GM18517 (cell line): ENCODE measurements at regions not wholly inside any gene's neighbourhood (a gene's known extent, or its start where the extent isn't known, plus 50 kb on each side); places are given as distances from the start of the nearest gene placed in this dataset.
"Not testable (repeated sequence)": the region's sequence is repeated elsewhere in the genome, so short reads cannot be mapped to it uniquely, and the experiment has no call there.

Experiments
- ATAC-seq: cut with Tn5 transposase; IDR thresholded peaks from one replicate; pipeline ENCODE4 v1.9.1; 2021; ENCODE audit warnings: mild to moderate bottlenecking, moderate library complexity; ENCODE audit not compliant: unreplicated experiment

DNA sequence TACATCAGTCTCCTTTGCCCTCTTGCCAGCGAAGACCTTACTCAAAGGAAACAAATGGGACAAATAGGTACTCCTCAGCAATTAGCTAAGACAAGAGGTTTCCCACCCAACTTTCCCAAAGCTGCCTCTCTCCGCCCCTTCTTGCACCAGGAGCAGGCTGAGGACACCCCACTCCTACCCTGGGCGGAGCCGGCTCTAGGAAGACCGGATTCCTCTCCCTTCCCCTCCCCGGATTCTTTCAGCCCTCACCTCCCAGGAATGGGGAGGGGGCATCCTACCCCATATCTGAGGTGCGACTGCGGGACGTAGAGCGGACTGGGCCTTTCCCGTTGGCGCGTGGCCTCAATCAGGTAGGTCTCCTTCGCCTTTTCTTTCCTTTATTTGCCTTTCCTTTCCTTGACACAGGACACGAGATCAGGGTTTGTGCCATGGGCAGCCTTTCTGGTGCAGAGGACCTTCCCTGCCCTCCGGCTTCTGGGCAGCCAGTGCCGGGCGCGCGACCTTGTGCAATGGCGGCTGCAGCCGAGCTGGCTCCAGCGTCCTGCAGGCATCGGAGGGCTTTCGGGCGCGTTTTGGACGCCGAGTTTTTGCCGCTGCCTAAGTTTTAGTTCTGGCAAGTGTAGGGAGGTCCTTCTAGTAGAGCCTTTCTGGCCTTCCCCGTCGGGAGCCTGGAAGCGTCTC is 279.9 kb downstream of the PLS3 start:
- not testable (repeated sequence) for ATAC-seq

DNA sequence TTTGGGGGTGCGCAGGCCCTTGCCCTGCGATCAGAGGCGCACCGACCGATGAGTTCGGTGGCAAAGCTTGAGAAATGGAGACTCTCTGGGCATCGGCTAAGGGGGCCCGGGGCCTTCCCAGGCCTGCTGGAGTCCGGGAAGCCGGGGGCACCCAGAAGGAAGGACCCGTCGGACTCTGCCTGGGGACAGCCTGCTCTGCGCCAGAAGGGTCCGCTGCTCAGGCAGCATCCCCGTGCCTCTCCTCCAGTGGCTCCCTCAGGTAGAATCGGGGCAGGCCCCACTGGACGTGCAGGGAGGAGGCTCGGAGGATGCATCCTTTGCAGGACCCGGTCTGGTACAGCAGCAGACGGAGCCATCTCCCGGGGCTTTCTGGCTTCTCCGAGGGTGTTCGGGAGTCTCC is 290.0 kb downstream of the PLS3 start:
- not testable (repeated sequence) for ATAC-seq

DNA sequence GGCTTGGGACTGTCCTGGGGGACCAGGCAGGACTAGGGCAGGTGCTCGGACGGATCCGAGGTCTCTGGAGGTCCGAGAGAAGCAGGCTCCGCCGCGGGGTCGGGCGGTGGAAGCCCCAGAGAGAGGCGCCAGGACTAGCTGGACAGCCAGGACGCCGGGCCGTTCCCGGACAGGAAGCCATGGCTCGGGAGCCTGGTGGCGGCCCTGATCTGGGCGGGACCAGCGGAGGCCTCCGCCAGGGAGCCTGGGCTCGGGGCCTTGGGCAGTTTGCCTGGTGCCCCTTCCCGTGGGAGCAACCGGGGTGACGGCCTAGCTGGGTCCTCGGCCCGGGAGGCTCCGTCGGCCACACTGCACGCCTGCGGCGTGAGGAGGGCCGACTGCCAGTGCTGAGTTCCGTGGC is 292.3 kb downstream of the PLS3 start:
- not testable (repeated sequence) for ATAC-seq

DNA sequence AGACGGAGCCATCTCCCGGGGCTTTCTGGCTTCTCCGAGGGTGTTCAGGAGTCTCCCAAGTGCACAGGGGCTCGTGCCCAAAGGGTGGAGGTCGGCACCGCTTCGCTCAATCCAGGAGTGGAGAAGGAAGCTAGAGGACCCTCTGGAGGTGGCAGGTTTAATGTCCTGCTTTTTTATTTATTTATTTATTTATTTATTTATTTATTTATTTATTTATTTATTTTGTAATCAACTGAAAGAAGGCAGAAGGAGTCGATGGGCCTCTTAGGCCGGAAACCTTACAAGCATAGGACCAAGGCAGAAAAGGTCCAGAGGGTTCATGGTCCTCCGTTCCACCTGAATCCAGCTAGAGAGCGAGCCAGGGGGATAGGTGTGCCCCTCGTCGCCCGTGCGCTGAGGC is 289.4 kb upstream of the AGTR2 start:
- not testable (repeated sequence) for ATAC-seq

DNA sequence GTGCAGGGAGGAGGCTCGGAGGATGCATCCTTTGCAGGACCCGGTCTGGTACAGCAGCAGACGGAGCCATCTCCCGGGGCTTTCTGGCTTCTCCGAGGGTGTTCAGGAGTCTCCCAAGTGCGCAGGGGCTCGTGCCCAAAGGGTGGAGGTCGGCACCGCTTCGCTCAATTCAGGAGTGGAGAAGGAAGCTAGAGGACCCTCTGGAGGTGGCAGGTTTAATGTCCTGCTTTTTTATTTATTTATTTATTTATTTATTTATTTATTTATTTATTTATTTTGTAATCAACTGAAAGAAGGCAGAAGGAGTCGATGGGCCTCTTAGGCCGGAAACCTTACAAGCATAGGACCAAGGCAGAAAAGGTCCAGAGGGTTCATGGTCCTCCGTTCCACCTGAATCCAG is 286.4 kb upstream of the AGTR2 start:
- not testable (repeated sequence) for ATAC-seq

DNA sequence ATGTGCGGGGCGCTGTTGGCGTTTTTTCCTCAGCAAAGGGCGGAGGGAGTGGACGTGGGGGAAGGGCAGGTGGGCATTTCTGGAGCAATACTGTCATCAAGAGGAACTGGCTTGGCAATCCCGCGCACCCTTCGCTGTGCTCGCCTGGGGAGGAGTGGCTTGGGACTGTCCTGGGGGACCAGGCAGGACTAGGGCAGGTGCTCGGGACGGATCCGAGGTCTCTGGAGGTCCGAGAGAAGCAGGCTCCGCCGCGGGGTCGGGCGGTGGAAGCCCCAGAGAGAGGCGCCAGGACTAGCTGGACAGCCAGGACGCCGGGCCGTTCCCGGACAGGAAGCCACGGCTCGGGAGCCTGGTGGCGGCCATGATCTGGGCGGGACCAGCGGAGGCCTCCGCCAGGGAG is 282.5 kb upstream of the AGTR2 start:
- ATAC-seq, result not testable (repeated sequence)

DNA sequence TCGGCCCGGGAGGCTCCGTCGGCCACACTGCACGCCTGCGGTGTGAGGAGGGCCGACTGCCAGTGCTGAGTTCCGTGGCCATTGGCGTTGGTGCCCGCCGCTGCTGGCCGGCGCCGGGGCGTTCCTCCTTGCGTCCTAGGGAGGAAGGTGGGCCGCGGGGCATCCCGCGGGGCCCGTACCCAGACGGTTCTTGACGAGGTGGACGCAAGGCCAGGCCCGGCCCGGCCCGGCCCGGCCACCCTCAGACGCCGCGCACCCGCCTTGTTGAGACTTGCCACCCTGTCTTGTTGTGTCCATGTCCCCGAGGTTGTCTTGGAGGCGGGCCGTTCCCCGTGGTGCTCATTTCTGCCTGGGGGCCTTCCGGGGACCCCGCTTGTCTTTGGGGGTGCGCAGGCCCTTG is 282.0 kb upstream of the AGTR2 start:
- not testable (repeated sequence) for ATAC-seq

DNA sequence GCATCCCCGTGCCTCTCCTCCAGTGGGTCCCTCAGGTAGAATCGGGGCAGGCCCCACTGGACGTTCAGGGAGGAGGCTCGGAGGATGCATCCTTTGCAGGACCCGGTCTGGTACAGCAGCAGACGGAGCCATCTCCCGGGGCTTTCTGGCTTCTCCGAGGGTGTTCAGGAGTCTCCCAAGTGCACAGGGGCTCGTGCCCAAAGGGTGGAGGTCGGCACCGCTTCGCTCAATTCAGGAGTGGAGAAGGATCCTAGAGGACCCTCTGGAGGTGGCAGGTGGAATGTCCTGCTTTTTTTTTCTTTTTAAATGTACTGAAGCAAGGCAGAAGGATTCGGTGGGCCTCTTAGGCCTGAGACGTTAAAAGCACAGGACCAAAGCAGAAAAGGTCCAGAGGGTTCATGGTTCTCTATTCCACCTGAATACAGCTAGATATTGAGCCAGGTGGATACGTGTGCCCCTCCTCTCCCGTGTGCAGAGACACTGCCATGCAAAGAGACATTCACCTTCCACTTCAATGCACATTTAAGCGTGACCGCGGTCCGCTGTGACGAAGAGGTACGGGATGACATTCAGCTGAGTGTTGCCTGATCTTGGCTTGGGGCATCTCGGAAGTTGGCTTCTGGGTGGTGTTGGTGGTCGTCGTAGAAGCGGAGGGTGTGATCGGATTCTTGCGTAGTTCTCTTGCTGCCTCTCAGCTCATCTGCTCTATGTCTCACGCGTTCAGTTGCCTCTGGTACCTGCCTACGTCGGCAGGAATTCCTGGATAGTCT is 281.2 kb upstream of the AGTR2 start:
- ATAC-seq, result no peak

DNA sequence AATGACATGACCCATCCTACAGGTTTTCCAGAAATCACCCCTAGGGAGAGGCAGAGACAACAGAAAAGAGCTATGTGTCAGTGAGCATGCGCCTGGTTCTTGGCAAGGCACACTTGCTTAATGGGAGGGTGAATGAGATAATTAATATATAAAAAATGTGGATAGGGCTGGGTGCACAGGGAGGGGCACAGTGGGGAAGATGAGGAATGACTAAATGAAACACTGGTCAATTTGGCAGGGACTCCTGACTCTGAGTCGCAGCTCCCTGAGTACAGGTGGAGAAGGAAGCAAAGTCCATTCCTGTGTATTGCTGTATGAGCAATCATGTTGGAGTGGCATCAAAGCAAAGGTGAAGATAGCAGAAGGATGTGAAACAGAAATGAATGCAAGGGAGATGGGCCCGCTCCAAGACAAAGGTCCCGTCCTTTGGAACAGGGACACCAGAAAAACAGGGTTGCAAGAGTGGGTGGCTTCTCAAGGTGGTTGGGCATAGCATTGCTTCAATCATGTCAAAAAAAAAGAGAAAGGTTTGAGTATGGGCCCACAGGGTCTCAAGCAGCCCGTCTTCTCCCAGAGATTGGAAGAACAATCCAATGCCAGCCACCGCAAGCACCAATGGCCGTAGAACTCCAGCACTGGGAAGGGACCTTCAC is 278.4 kb upstream of the AGTR2 start:
- ATAC-seq, result no peak

DNA sequence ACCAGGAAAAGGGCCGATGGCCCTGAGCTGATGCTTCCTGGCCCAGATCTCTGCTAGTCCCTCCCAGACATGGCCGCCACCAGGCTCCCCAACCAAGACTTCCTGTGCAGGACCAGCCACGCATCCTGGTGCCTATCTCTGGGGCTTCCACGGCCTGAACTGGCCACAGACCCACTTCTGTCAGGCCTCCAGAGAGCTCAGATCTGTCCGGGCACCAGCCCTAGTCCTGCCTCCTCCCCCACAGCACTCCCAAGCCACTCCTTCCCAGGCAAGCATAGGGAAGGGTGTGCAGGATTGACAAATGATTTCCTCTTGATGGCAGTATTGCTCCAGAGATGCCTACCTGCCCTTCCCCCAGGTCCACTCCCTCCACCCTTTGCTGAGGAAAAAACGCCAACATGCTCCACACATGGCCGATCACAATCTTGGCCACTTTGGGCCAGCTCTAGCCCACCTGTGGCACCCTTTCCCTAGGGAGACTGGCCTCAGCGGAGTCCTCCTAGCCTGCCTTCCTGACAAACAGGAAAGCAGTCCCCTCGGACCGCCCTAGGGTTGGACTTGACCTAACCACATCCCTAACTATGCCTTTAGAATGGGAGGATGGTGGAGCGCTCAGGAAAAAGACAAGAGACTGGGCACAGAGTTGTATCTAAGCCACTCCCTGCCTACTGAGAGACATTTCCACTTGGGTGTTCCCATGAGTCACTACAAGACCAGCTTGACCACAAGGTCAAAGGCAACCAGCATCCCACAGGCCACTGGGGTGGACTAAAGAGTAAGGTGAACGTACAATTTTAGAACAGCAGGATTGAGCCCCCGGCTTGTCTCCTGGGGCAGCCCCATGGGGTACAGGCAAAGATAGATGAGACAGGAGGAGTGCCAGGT is 277.5 kb upstream of the AGTR2 start:
- ATAC-seq, result peak; percentile 67

DNA sequence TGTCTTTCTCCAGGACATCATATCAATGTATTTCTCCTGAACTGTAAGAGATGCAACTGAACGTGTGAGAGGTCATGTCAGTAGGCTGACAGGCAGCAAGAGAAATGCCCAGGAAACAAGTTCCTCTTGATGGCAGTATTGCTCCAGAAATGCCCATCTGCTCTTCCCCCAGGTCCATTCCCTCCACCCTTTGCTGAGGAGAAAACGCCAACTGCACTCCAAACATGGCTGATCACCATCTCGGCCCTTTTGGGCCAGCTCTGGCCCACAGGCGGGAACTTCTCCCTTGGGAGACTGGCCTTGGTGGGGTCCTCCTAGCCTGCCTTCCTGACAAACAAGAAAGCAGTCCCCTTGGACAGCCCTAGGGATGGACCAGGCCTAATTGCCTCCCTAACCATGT is 276.5 kb upstream of the AGTR2 start:
- no peak for ATAC-seq

DNA sequence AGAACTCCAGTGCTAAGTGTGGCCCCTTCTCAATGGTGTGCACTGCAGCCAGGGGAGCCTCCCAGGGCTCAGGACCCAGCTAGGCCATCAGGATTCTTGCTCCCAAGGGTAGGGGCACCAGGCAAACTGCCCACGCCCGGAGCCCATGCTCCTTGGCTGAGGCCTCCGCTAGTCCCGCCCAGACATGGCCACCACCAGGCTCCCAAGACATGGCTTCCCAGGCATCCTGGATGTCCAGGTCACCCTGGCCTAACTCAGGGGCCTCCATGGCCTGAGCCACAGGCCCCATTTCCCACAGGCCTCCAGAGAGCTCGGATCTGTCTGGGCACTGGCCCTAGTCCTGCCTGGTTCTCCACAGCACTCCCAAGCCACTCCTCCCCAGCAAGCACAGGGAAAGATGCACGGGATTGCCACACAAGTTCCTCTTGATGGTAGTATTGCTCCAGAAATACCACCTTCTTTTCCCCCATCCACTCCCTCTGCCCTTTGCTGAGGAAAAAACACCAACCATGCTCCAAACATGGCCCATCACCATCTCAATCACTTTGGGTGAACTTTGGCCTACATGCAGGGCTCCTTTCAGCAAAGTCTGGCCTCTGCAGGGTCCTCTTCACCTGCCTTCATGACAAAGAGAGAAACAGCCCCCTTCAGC is 274.7 kb upstream of the AGTR2 start:
- ATAC-seq, result no peak

DNA sequence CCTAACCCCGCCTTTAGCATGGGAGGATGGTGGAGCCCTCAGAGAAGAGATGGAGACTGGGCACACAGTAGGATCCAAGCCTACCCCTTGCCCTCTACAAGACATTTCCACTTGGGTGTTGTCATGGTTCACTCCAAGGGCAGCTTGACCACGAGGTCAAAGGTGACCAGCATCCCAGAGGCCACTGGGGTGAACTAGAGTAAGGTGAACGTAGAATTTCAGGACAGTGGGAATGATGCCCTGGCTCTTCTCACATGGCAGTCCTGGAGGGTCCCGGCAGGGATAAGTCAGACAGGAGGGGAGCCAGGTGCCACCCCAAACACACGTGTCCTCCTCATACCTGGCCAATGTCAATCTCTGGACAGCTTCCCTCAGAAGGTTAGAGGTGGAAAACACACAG is 274.2 kb upstream of the AGTR2 start:
- ATAC-seq, result no peak

DNA sequence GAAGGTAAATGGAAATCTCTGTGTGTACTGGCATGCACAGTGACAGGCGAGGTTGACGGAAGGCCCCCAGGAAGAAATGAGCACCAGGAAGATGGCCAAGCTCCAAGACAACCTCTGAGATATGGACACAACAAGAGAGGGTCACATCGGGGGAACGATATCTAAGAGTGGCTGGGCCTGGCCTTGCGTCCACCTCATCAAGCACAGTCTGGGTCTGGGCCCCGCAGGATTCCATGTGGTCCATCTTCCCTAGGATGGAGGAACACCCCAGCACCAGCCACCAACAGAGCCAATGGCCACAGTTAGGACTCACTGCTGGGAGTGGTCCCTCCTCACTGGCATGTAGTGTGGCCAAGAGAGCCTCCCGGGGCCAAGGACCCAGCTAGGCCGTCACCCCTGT is 272.6 kb upstream of the AGTR2 start:
- ATAC-seq, result no peak

DNA sequence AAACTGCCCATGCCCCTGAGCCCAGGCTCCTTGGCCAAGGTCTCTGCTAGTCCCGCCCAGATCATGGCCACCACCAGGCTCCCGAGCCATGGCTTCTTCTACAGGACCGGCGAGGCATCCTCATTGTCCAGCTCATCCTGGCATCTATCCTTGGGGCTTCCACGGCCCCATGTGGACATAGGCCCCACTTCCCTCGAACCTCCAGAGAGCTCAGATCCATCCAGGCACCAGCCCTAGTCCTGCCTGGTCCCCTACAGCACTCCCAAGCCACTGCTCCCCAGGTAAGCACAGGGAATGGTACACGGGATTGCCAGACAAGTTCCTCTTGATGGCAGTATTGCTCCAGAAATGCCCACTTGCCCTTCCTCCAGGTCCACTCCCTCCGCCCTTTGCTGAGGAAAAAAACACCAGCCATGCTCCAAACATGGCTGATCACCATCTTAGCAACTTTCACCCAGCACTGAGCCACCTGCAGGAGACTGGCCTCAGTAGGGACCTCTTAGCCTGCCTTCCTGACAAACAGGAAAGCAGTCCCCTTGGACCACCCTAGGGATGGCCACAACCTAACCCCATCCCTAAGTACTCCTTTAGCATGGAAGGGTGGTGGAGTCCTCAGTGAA is 272.1 kb upstream of the AGTR2 start:
- ATAC-seq, result peak; percentile 86

DNA sequence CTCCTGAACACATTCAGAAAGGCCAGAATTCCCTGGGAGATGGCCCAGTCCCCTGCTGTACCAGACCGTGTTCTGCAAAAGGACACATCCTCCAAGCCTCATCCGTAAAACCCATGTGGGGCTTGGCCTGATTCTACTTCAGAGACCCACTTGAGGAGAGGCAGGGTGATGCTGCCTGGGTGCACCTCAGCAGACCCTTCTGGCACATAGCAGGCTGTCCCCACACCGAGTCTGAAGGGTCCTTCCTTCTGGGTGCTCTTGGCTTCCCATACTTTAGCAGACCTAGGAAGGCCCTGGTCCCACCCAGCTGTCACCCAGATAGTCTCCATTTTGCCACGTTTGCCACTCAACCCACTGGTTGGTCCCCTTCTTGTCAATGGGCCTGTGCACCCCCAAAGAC is 270.1 kb upstream of the AGTR2 start:
- no peak for ATAC-seq

DNA sequence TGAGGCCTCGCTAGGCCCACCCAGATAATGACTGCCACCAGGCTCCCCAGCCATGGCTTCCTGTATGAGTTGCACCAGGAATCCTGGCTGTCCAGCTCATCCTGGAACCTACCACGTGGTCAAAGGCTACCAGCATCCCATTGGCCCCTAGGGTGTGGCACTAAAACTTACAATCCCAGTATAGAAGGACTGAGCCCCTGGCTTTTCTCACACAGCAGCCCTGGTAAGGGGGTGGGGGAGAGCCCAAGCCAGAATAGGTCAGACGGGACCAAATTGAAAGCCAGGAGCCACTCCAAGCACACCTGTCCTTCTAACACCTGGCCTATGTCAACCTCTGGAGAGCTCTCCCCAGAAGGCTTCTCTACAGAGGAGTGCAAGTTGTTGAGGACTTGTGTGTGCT is 269.3 kb upstream of the AGTR2 start:
- ATAC-seq, result no peak

DNA sequence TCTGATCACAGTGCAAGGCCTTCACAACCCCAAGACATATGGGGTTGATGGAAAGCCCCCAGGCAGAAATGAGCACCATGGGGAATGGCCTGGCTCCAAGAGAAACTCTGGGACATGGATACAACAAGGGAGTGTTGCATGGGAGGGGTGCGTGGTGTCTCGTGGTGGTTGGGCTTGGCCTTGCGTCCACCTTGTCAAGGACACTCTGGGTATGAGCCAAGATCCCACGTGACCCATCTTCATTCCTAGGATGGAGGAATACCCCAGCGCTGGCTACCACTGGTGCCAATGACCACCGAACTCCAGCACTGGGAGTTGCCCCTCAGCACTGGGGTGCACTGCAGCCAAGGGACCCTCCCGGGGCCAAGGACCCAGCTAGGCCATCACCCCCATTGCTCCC is 267.5 kb upstream of the AGTR2 start:
- no peak for ATAC-seq

DNA sequence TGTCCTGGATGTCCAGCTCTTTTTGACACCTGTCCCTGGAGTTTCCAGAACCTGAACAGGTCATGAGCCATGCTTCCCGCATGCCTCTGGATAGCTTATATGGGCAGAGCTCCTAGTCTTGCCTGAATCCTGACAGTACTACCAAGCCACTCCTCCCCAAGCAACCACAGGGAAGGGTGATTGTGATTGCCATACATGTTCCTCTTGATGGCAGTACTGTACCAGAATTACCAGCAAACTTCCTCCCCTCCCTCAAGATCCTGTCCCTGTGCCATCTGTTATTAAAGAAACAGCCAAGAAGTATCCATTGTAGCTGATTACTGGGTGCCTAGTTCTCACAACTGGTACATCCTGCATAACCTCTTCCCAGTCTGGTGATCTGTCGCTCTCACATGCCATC is 264.3 kb upstream of the AGTR2 start:
- no peak for ATAC-seq

DNA sequence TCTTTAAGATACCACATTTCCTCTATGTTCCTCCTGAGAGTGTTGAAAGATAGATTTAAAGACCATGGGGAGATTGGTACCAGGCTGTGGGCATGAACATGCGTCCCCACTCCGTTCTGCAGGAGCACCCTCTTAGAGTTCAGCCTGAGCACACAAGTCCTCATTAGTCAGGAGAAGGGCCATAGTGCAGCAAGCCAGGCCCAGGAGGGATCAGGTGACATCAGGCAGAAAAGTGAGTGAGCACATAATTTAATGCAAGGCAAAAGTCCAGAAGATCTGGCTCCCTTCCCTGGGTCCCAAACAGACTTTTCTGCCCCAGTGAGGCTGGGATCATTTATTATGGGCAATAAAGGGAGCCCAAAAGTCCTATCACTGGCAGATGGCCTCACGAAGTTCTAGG is 263.7 kb upstream of the AGTR2 start:
- ATAC-seq, result no peak
